Spleen (tissue), 7 donors: ENCODE measurements at regions not wholly inside any gene's neighbourhood (a gene's known extent, or its start where the extent isn't known, plus 50 kb on each side); places are given as distances from the start of the nearest gene placed in this dataset.

Source experiments
- POLR2A ChIP-seq, 3 donors: fragments of 450-650 bp; IDR thresholded peaks; one replicate each; pipeline ENCODE4 v1.5.1; 2017; ENCODE audit warnings: antibody characterized with exemption in 3 of 3, mild to moderate bottlenecking in 1 of 3
- POLR2AphosphoS5 ChIP-seq, 3 donors: sonication (generic); formaldehyde crosslinking; IDR thresholded peaks; one replicate each; pipeline ENCODE4 v1.5.1; 2017; ENCODE audit warnings: antibody characterized with exemption in 3 of 3
- TF ChIP-seq, protein P1 (sequence below), 11 experiments: fragments of 200-600 bp in 7 of 11; fragments of 450-650 bp in 4 of 11; sonication (generic) in 4 of 11; IDR thresholded peaks in 8 of 11; conservative IDR thresholded peaks in 3 of 11; 1 replicate in 7 of 11; 2 replicates in 4 of 11; pipeline versions ENCODE4 v1.4.0 to v1.8.0; 2016 to 2021; ENCODE audit warnings: antibody characterized with exemption in 11 of 11, inconsistent platforms in 4 of 11, mild to moderate bottlenecking in 1 of 11
- donor health status: DM: no; HTN: no; CAD: no; lungs with moderate emphysema.
- donor health status: DM: no; HTN: no; CAD: no.
- donor health status: DM: no; HTN: no; CAD: no.

DNA sequence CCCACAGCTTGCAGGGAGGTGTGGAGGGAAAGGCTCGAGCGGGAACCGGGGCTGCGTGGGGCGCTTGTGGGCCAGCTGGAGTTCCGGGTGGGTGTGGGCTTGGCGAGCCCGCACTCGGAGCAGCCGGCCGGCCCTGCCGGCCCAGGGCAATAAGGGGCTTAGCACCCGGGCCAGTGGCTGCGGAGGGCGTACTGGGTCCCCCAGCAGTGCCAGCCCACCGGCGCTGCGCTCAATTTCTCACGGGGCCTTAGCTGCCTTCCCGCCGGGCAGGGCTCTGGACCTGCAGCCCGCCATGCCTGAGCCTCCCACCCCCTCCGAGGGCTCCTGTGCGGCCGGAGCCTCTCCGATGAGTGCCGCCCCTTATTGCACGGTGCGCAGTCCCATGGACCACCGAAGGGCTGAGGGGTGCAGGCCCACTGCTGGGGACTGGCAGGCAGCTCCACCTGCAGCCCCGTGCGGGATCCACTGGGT lies 1242.2 kb upstream of the EYS start:
- TF ChIP-seq, protein P1, sequence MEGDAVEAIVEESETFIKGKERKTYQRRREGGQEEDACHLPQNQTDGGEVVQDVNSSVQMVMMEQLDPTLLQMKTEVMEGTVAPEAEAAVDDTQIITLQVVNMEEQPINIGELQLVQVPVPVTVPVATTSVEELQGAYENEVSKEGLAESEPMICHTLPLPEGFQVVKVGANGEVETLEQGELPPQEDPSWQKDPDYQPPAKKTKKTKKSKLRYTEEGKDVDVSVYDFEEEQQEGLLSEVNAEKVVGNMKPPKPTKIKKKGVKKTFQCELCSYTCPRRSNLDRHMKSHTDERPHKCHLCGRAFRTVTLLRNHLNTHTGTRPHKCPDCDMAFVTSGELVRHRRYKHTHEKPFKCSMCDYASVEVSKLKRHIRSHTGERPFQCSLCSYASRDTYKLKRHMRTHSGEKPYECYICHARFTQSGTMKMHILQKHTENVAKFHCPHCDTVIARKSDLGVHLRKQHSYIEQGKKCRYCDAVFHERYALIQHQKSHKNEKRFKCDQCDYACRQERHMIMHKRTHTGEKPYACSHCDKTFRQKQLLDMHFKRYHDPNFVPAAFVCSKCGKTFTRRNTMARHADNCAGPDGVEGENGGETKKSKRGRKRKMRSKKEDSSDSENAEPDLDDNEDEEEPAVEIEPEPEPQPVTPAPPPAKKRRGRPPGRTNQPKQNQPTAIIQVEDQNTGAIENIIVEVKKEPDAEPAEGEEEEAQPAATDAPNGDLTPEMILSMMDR (IDR thresholded peaks at IDR 0.05 in 8 of 11, conservative IDR thresholded peaks at IDR 0.05 in 3 of 11), result no peak
- no peak for TF ChIP-seq POLR2AphosphoS5 (IDR thresholded peaks at IDR 0.05)
- TF ChIP-seq POLR2A (IDR thresholded peaks at IDR 0.05), result no peak
